GM12878 (cell line): ENCODE measurements at regions not wholly inside any gene's neighbourhood (a gene's known extent, or its start where the extent isn't known, plus 50 kb on each side); places are given as distances from the start of the nearest gene placed in this dataset.

ENCODE experiments used
- ATAC-seq: fragments of 200-7000 bp; cut with Tn5 transposase; 3 replicates; pipeline ENCODE4 v1.9.1; 2020; ENCODE audit warnings: mild to moderate bottlenecking, moderate library complexity
- BruUV-seq: library from RNA; stranded (reverse); fragments of 400-500 nt; replicated peaks from 2 replicates; lab custom pipeline; 2021; lab: Mats Ljungman, UMichigan
- CTCF ChIA-PET: fragments of 300-600 bp; sonication (Branson Sonifier 250); formaldehyde crosslinking; extraction: SDS; loops from one replicate; lab custom pipeline; 2021; ENCODE audit warnings: inconsistent platforms; lab: Yijun Ruan, JAX
- POLR2A ChIA-PET: fragments of 350-600 bp; formaldehyde crosslinking; extraction: SDS; loops from one replicate; lab custom pipeline; 2021; ENCODE audit warnings: inconsistent platforms; lab: Charles Lee
- RAD21 ChIA-PET: fragments of 300-600 bp; sonication (Branson Sonifier 250); formaldehyde crosslinking; loops from one replicate; lab custom pipeline; 2023; ENCODE audit warnings: antibody characterized with exemption; ENCODE audit not compliant: unreplicated experiment; lab: Charles Lee
- SMC1A ChIA-PET: fragments of 300-600 bp; sonication (Branson Sonifier 250); formaldehyde crosslinking; loops from one replicate; lab custom pipeline; 2023; ENCODE audit not compliant: unreplicated experiment, uncharacterized antibody; lab: Charles Lee
- DNase-seq: peaks from one replicate; pipeline ENCODE4 v3.0.0-alpha.2; 2011; ENCODE audit warnings: low read depth, low spot score
- FAIRE-seq: peaks from 3 replicates; lab custom pipeline; 2011; peaks lifted over from hg19 to GRCh38; lab: Jason Lieb, UNC
- H2AFZ ChIP-seq: 2 replicates; pipeline ENCODE4 v1.6.0; 2011; ENCODE audit warnings: low read depth, low read length, control low read depth; ENCODE audit not compliant: control insufficient read depth
- H3K27ac ChIP-seq: 2 replicates; pipeline ENCODE4 v1.5.1; 2011; ENCODE audit warnings: control low read depth; ENCODE audit not compliant: control insufficient read depth, insufficient read depth
- H3K27me3 ChIP-seq, 2 experiments: replicated peaks in 1 of 2; 2 replicates each; pipeline versions ENCODE4 v1.6.0 to v1.6.1; 2011; ENCODE audit warnings: low read length in 1 of 2; ENCODE audit not compliant: control insufficient read depth in 2 of 2, insufficient read depth in 2 of 2
- H3K36me3 ChIP-seq, 2 experiments: 2 replicates each; pipeline ENCODE4 v1.5.1; 2011; ENCODE audit warnings: low read length in 1 of 2; ENCODE audit not compliant: control insufficient read depth in 2 of 2, insufficient read depth in 2 of 2
- H3K4me1 ChIP-seq: 2 replicates; pipeline ENCODE4 v1.6.1; 2011; ENCODE audit warnings: mild to moderate bottlenecking, low read length, moderate library complexity, mixed read lengths; ENCODE audit not compliant: control insufficient read depth, insufficient read depth
- H3K4me2 ChIP-seq: 2 replicates; pipeline ENCODE4 v1.6.0; 2011; ENCODE audit warnings: control low read depth; ENCODE audit not compliant: control insufficient read depth, insufficient read depth
- H3K4me3 ChIP-seq: fragments of 200-600 bp; sonication (generic); 2 replicates; pipeline ENCODE4 v1.5.1; 2016
- H3K79me2 ChIP-seq: 2 replicates; pipeline ENCODE4 v1.6.0; 2011; ENCODE audit warnings: low read length; ENCODE audit not compliant: control insufficient read depth, insufficient read depth
- H3K9ac ChIP-seq: 2 replicates; pipeline ENCODE4 v1.8.0; 2011; ENCODE audit warnings: low read length, control low read depth, mixed read lengths; ENCODE audit not compliant: control insufficient read depth, insufficient read depth
- H3K9me3 ChIP-seq: replicated peaks from 3 replicates; pipeline ENCODE4 v1.5.1; 2011; ENCODE audit warnings: mild to moderate bottlenecking, low read length; ENCODE audit not compliant: control insufficient read depth, insufficient read depth
- H4K20me1 ChIP-seq: 2 replicates; pipeline ENCODE4 v1.6.0; 2011; ENCODE audit not compliant: control insufficient read depth, insufficient read depth
- CREM ChIP-seq: IDR thresholded peaks from 2 replicates; pipeline ENCODE4 v1.6.1; 2014; ENCODE audit warnings: antibody characterized with exemption, low read depth
- EED ChIP-seq: sonication (generic); IDR thresholded peaks from 2 replicates; pipeline ENCODE4 v1.6.1; 2016; ENCODE audit warnings: antibody characterized with exemption, low read depth
- HDGF ChIP-seq: fragments of 450-650 bp; IDR thresholded peaks from 2 replicates; pipeline ENCODE4 v1.6.1; 2016; ENCODE audit warnings: antibody characterized with exemption
- MTA2 ChIP-seq: fragments of 450-650 bp; IDR thresholded peaks from 2 replicates; pipeline ENCODE4 v1.6.1; 2016; ENCODE audit warnings: low read depth, mild to moderate bottlenecking, moderate library complexity
- SIN3A ChIP-seq: IDR thresholded peaks from 2 replicates; pipeline ENCODE4 v1.6.1; 2012; ENCODE audit warnings: low read depth, low read length, improper control_type of control experiment
- SMAD5 ChIP-seq: IDR thresholded peaks from 2 replicates; pipeline ENCODE4 v1.6.1; 2016; ENCODE audit warnings: antibody characterized with exemption, low read depth
- SMARCA5 ChIP-seq: fragments of 450-650 bp; IDR thresholded peaks from 2 replicates; pipeline ENCODE4 v1.6.1; 2017; ENCODE audit warnings: mild to moderate bottlenecking
- SRF ChIP-seq, 2 experiments: IDR thresholded peaks; 2 replicates each; pipeline ENCODE4 v1.6.1; 2011; ENCODE audit warnings: low read depth in 2 of 2, low read length in 2 of 2, mild to moderate bottlenecking in 1 of 2, moderate library complexity in 1 of 2
- TAF1 ChIP-seq: IDR thresholded peaks from 2 replicates; pipeline ENCODE4 v1.6.1; 2011; ENCODE audit warnings: mild to moderate bottlenecking, low read depth, low read length, borderline replicate concordance
- ZNF207 ChIP-seq: fragments of 450-650 bp; IDR thresholded peaks from 2 replicates; pipeline ENCODE4 v1.6.1; 2014; ENCODE audit warnings: antibody characterized with exemption, mild to moderate bottlenecking, borderline replicate concordance
- ZNF217 ChIP-seq: fragments of 450-650 bp; IDR thresholded peaks from 2 replicates; pipeline ENCODE4 v1.6.1; 2017; ENCODE audit warnings: antibody characterized with exemption, mild to moderate bottlenecking
- WGBS: methylation state at CpG from one replicate; pipeline ENCODE4 v1.1.6; 2016; ENCODE audit warnings: low lambda C conversion rate; ENCODE audit not compliant: insufficient replicate concordance, insufficient coverage; ENCODE audit errors: missing lambda C conversion rate; 5-methylcytosine and 5-hydroxymethylcytosine counted together
- in situ Hi-C: fragments of 300-500 bp; cut with MboI; formaldehyde crosslinking; loops from 9 replicates; pipeline ENCODE4 v1.14.3; 2018; ENCODE audit warnings: mixed read lengths
- intact Hi-C: fragments of 100-400 bp; cut with micrococcal nuclease; formaldehyde crosslinking; loops from one replicate; pipeline ENCODE4 v1.14.2; 2022; ENCODE audit not compliant: unreplicated experiment
- TF ChIP-seq, protein P1 (sequence below): fragments of 450-650 bp; formaldehyde crosslinking; IDR thresholded peaks from 2 replicates; pipeline ENCODE4 v1.5.0; 2022; ENCODE audit warnings: mild to moderate bottlenecking, missing genetic modification characterization
- TF ChIP-seq, protein P2 (sequence below): IDR thresholded peaks from 2 replicates; pipeline ENCODE4 v1.6.1; 2011; ENCODE audit warnings: low read depth, mild to moderate bottlenecking, low read length, moderate library complexity, borderline replicate concordance; ENCODE audit errors: extremely low read depth

DNA sequence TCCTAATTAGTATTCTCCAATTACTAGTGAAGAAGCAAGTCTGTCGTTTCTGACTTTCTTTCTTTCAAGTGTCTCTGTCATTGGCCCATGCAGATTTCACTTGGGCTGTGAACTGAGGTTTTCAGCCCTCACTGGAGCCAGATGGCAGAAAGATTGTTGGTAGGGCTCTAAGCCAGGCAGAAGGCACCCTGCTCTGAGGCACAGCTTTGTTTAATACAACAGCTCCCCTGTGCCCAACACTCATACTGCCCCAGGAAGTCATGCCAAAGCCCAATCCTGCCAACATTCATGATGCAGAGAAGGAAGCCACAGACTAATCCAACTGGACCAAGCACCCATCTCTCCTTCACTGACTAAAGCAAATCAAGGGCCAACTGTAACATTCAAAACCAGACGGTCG is 117.1 kb upstream of the FRG1 start:
- H3K4me1 ChIP-seq = no peaks in the 10 kb centered on the region
- TF ChIP-seq CREM (no peak), EED (no peak), MTA2 (no peak), HDGF (no peak), SMARCA5 (no peak), SIN3A (no peak), SMAD5 (no peak), ZNF217 (no peak), ZNF207 (no peak), SRF (IDR thresholded peaks at IDR 0.05; ENCODE audit: low read depth in 2 of 2, low read length in 2 of 2) (no peak), TAF1 (no peak)
- TF ChIP-seq, protein P1, sequence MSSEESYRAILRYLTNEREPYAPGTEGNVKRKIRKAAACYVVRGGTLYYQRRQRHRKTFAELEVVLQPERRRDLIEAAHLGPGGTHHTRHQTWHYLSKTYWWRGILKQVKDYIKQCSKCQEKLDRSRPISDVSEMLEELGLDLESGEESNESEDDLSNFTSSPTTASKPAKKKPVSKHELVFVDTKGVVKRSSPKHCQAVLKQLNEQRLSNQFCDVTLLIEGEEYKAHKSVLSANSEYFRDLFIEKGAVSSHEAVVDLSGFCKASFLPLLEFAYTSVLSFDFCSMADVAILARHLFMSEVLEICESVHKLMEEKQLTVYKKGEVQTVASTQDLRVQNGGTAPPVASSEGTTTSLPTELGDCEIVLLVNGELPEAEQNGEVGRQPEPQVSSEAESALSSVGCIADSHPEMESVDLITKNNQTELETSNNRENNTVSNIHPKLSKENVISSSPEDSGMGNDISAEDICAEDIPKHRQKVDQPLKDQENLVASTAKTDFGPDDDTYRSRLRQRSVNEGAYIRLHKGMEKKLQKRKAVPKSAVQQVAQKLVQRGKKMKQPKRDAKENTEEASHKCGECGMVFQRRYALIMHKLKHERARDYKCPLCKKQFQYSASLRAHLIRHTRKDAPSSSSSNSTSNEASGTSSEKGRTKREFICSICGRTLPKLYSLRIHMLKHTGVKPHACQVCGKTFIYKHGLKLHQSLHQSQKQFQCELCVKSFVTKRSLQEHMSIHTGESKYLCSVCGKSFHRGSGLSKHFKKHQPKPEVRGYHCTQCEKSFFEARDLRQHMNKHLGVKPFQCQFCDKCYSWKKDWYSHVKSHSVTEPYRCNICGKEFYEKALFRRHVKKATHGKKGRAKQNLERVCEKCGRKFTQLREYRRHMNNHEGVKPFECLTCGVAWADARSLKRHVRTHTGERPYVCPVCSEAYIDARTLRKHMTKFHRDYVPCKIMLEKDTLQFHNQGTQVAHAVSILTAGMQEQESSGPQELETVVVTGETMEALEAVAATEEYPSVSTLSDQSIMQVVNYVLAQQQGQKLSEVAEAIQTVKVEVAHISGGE (CRISPR knock-in tag) = no peak
- TF ChIP-seq, protein P2, sequence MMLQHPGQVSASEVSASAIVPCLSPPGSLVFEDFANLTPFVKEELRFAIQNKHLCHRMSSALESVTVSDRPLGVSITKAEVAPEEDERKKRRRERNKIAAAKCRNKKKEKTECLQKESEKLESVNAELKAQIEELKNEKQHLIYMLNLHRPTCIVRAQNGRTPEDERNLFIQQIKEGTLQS = no peak
- ATAC-seq = no peak
- WGBS = 30% methylated on average over 3 of the region's 3 CpGs
- no peaks in the 10 kb centered on the region for H4K20me1 ChIP-seq
- H3K4me2 ChIP-seq = no peak overlapping the region
- in situ Hi-C loops = no loop called here
- H3K27me3 ChIP-seq = no peaks in the 10 kb centered on the region
- no peak for FAIRE-seq
- no peak overlapping the region for H3K9ac ChIP-seq
- ChIA-PET POLR2A (no interaction called here), SMC1A (no interaction called here), RAD21 (no interaction called here), CTCF (no interaction called here)
- no peaks in the 10 kb centered on the region for H3K36me3 ChIP-seq
- H3K4me3 ChIP-seq = no peak overlapping the region
- H2AFZ ChIP-seq = no peak overlapping the region
- DNase-seq = no peak
- BruUV-seq = no TSS peak
- no peaks in the 10 kb centered on the region for H3K9me3 ChIP-seq
- H3K27ac ChIP-seq = no peak overlapping the region
- no peaks in the 10 kb centered on the region for H3K79me2 ChIP-seq
- intact Hi-C loops = no loop called here
